ENCODE measurements at regions not wholly inside any gene's neighbourhood (a gene's known extent, or its start where the extent isn't known, plus 50 kb on each side); places are given as distances from the start of the nearest gene placed in this dataset.
"Not testable (repeated sequence)": the region's sequence is repeated elsewhere in the genome, so short reads cannot be mapped to it uniquely, and the experiment has no call there.

DNA sequence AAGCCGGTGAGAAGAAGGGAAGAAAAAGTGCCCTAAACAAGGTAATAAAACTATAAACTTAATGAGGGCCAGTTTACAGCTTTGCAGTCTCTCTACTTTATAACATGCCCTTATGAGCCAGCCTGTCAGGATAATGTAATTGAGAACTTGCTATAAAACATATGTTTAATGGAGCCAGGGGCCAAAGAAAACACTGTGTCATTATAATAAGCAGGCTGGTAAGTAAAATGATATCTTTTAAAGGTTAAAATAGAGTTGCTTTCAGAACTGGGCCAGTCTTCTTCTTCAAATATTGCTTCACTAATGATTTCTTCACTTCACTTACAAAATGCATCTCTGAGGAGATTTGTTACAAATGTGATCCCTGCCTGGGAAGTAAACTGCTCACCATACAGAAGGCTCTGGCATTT is 192.5 kb downstream of the SHOX2 start:
- H3K27ac ChIP-seq = no peak overlapping the region
- DNase-seq = no peak
- intact Hi-C loops (cut with DNase I) = no loop called here
- TF ChIP-seq POLR2A (IDR thresholded peaks at IDR 0.05) = no peak
- TF ChIP-seq CTCF (IDR thresholded peaks at IDR 0.05) = no peak
- WGBS, 2 donors = 35 to 50% methylated on average over 1 of the region's 1 CpG
- H3K9me3 ChIP-seq = no peaks in the 10 kb centered on the region
- no peaks in the 10 kb centered on the region for H3K4me1 ChIP-seq
- no peaks in the 10 kb centered on the region for H3K36me3 ChIP-seq
- no peak overlapping the region for H3K4me3 ChIP-seq
- no peaks in the 10 kb centered on the region for H3K27me3 ChIP-seq

DNA sequence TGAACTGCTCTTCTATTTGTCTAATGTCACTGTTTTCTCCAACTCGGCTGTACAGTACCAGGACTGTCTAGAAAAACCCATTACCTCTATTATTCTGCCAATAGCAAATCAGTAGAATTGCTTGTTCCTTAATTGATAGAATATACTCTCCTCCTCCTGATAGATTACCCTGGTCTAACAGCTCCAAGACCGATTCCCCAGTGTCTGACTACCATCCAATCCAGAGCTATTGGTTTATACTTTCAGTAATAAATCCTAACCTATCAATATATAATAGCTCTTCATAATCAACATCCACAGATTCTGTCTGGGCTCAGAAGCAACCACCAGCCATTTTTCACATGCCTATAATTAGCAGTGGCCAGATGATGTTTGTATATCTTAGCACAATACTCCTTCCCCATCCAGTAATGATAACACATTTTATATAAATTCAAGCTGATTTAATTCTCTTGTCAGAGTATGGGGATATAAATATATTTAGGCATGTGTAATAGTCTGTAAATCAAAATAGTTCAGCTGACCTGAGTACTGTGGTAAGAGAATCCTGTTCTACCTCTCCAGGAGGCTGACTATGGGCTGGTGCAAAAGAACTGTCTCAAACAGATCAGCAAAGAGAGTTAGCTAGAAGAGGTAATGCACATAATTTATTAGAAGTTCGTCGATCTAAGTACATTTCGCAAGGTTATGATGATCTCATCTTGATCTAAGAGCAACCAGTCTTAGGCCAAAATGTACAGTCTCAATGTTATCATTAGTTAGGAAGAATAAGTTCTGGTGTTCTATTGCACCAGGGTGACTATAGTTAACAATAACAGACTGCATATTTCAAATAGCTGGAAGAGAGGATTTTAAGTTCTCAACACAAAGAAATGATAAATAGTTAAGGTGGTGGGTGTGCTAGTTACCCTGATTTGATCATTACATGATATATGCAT is 193.4 kb downstream of the SHOX2 start:
- Histone ChIP-seq H3K27me3 (no peaks in the 10 kb centered on the region), H3K9me3 (no peaks in the 10 kb centered on the region), H3K4me3 (no peak overlapping the region), H3K36me3 (no peaks in the 10 kb centered on the region), H3K27ac (no peak overlapping the region), H3K4me1 (no peaks in the 10 kb centered on the region)
- DNase-seq = no peak
- TF ChIP-seq POLR2A (IDR thresholded peaks at IDR 0.05) = no peak
- no peak for TF ChIP-seq CTCF (IDR thresholded peaks at IDR 0.05)
- WGBS, 2 donors = 70% methylated on average over 5 of the region's 5 CpGs
- intact Hi-C loops (cut with DNase I) = no loop called here

GRCh38 chr3:157906627-157907026 is 199.6 kb downstream of the SHOX2 start:
- H3K36me3 ChIP-seq = no peaks in the 10 kb centered on the region
- no peaks in the 10 kb centered on the region for H3K27me3 ChIP-seq
- no peak overlapping the region for H3K4me3 ChIP-seq
- H3K27ac ChIP-seq = no peak overlapping the region
- no peaks in the 10 kb centered on the region for H3K9me3 ChIP-seq
- H3K4me1 ChIP-seq = no peaks in the 10 kb centered on the region
- intact Hi-C loops (cut with DNase I) = no loop called here
- DNase-seq = no peak
- TF ChIP-seq CTCF (IDR thresholded peaks at IDR 0.05) (no peak), POLR2A (IDR thresholded peaks at IDR 0.05) (no peak)

GRCh38 chr3:157905885-157906284 is 200.3 kb downstream of the SHOX2 start:
- no peak overlapping the region for H3K27ac ChIP-seq
- WGBS, 2 donors = 61 to 79% methylated on average over 1 of the region's 1 CpG
- no peaks in the 10 kb centered on the region for H3K4me1 ChIP-seq
- TF ChIP-seq POLR2A (IDR thresholded peaks at IDR 0.05) (no peak), CTCF (IDR thresholded peaks at IDR 0.05) (no peak)
- H3K36me3 ChIP-seq = no peaks in the 10 kb centered on the region
- intact Hi-C loops (cut with DNase I) = no loop called here
- DNase-seq = no peak
- H3K27me3 ChIP-seq = no peaks in the 10 kb centered on the region
- H3K4me3 ChIP-seq = no peak overlapping the region
- no peaks in the 10 kb centered on the region for H3K9me3 ChIP-seq

DNA sequence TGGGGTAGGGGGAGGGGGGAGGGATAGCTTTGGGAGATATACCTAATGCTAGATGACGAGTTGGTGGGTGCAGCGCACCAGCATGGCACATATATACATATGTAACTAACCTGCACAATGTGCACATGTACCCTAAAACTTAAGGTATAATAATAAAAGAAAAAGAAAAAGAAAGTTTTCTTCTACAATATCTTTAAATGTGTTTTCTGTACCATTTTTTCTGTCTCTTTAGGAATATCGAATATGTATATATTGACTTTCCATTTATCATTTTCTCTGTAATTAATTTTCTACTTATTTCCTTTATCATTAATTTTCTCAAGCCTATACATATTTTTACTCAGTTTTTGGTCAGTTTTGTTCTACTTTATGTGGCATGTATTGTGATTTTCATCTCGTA is 203.5 kb downstream of the SHOX2 start:
- 80 to 82% methylated on average over 4 of the region's 4 CpGs for WGBS, 2 donors
- DNase-seq; intact Hi-C loops (cut with DNase I); H3K27ac ChIP-seq; H3K9me3 ChIP-seq; H3K36me3 ChIP-seq; H3K27me3 ChIP-seq; H3K4me3 ChIP-seq; H3K4me1 ChIP-seq: not testable (repeated sequence)
